HG02763 (cell line): ENCODE measurements at regions not wholly inside any gene's neighbourhood (a gene's known extent, or its start where the extent isn't known, plus 50 kb on each side); places are given as distances from the start of the nearest gene placed in this dataset.
"Not testable (repeated sequence)": the region's sequence is repeated elsewhere in the genome, so short reads cannot be mapped to it uniquely, and the experiment has no call there.

Source experiments
- ATAC-seq: cut with Tn5 transposase; IDR thresholded peaks from one replicate; pipeline ENCODE4 v1.9.1; 2021; ENCODE audit warnings: mild to moderate bottlenecking, moderate library complexity; ENCODE audit not compliant: unreplicated experiment

DNA sequence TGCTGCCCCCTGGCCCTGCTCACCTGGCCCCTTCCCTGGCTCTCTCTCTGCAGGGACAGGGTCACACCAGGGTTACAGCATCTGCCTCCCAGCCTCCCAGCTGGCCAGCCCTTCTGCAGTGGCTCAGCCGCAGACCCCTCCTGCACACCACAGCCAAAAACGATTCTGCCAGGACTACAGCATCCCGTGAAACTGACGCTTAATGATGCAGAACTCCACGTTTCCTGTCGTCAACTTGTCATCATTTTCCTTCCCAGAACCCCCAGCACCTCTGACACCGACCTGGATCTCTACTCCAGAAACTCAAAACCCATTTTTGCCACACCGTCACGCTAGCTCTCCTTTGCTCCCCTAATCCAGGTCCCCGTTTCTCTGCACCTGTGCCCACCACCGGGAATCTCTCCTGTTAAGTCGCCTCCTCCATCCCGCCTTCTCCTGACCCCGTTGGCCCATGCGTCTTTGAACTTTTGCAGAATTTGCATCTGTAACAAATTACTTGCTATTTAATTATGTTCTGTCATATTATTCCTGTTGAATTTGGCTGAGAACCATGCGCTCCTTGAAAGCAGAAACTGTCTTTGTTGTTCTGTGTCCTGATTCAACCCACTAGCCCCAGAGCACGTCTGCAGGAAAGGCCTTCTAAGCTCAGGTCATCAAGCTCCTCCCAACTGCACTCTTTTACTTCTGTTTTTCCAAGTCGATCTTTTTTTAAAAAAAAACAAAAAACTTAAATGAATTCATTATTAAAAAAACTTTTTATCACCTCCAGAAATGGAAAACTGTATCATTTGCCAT, 173.2 kb upstream of the COPS8 start:
- no peak for ATAC-seq

DNA sequence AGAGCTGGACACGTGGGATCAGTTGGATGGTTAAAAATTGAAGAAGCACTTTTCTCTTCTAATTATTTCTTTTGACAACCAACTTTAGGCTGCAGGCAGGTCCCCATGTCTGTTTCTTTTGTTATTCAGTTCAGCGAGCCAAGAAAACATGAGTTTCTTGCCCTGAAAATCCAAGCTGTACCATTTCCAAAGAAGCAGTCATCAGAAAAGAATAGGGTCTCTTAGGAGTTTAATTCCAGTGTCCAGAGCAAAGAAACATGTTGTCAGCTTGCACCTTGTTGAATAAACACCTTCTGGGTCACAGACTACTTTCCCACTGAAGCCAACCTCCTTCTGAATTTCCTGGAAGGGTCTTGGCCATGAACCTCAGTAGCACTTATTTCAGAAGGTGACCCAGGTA, 170.5 kb upstream of the COPS8 start:
- ATAC-seq = no peak

DNA sequence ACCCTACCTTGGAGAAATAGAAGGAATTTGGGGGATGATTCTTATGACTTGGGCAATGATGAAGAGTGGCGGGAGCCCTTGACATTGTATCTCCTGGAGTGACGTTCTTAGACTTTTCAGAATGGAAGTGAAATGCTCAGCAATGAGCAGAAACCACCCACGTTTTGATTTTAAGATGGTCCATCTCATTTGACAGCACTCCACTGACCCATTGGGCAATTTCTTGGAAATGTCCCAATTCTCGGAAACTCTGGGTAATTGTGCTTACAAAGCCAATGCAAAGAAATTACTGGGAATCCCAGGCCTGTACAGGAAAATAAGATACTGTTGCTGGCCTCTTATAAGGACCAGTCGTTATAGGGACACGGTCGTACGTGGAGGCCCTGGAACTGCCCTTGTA, 170.0 kb upstream of the COPS8 start:
- no peak for ATAC-seq

DNA sequence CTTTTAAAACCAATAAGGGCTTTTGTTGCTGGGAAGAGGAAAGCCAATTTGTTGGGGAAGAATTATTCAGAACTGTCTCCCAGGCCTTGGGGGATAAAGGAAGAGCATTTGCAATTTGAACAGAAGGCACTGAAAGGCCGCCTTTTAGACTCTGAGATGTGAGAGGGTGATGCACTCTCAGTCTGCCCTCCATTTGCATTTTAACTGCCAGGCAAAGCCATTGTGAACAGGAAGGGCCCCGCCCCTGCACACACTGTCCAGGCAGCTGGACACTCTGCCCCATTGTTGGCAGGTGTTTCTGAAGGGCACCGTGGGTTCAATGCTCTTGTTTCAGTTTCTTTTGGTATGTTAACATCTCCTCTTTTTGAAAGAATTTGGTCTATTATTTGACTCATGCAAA, 169.5 kb upstream of the COPS8 start:
- ATAC-seq = no peak

DNA sequence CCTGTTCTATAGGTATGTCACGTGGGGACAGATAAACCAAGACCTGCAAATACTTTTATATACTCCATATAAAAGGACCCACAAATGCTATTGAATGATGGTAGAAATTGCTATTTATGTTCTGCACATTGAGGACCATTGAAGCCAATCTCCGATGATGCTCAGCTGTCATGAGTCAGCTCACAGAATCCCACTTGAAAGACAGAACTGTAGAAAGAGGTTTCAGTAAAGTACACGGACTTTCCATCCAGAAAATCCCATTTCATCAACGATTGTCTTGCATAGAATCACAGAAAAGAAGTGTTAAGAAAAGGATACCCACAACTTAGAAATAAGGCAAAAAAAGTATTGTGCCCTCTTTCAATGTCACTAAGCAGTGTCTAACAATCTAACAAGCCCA, 169.0 kb upstream of the COPS8 start:
- no peak for ATAC-seq

DNA sequence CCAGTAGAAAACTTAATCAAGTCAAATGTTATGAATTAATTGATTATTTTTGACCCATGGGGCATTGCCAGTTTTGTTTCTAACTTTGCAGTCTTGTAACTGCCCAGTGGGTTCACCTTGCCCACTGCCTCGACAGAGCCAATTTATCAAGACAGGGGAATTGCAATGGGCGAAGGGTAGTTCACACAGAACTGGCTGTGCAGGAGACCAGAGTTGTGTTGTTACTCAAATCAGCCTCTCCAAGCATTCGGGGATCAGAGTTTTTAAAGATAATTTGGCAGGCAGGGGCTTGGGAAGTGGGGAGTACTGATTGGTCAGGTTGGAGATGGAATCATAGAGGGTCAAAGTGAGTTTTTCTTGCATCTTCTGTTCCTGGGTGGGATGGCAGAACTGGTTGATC, 168.5 kb upstream of the COPS8 start:
- ATAC-seq = no peak

DNA sequence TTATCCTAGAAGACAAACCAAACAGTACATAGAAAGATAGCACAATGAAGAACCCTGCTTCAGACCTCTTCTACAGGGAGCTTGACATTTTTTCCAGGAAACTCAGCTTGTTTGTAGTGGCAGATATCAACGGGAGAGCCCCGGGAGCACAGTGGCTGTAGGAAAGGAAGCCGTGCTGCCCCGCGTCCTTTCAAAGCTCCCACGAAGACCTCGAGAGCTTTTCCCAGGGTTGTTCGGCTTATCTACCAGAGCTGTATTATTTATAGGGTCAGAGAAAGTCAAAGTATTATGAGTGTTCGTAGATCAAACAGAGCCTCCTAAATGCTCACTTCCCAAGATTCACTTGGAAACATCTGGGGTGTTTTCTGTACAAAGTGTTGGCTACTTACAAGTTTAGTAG, 167.1 kb upstream of the COPS8 start:
- ATAC-seq = no peak

DNA sequence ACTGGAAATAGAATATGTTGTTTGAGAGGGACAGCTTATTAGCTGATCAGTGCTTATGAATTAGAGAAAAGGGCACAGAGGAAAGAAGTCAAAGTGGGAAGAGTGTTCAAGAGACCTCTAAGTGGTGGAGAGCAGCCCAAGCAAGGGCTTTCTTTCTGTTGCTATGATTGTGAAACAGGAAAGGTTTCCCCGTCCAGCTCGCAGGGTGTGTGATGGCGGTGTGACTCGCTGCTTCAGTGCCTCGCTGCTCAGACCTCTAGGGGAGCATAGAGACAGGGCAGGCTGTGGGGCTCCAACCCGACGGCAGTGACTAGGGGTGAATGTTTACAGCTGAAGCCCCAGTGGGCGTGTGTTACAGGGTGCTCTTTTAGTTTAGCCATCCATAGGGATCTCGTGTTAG, 166.5 kb upstream of the COPS8 start:
- no peak for ATAC-seq

DNA sequence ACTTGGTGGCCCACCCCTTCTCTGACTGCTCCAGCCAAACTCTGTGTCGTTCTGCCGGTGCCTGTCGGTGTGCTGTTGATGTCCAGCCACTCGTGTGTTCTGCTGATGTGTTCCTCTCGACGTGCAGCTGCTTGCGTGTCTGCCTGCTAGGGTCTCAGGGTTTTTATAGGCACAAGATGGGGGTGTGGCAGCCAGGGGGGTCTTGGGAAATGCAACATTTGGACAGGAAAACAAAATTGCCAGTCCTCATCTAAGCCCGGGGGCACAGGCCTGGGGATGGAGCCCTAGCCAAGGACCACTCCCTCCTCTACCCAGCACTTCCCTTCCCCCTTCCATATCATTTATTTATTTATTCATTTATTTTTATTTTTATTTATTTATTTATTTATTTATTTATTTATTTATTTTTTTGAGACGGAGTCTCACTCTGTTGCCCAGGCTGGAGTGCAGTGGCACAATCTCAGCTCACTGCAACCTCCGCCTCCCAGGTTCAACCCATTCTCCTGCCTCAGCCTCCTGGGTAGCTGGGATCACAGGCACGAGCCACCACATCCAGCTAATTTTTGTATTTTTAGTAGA, 165.8 kb upstream of the COPS8 start:
- not testable (repeated sequence) for ATAC-seq

DNA sequence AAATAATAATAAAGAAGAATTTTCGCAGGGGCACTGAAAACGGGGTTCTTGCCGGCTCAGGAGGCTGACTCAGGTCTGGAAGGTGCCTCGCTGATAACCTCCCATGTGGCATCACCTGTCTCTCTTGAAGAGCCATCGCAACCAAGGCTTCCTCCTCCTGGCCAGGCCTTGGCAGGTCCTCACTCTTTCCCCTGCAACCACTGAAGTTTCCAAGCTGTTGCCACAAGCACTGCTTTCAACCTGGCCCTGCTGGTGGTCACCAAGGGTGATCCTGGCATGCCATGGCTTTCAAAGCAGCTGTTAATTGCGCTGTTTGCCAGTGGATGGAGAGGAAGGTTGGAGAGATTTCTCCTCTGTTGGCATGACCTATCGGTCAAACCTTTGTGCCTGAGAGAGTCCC, 163.6 kb upstream of the COPS8 start:
- ATAC-seq = no peak

DNA sequence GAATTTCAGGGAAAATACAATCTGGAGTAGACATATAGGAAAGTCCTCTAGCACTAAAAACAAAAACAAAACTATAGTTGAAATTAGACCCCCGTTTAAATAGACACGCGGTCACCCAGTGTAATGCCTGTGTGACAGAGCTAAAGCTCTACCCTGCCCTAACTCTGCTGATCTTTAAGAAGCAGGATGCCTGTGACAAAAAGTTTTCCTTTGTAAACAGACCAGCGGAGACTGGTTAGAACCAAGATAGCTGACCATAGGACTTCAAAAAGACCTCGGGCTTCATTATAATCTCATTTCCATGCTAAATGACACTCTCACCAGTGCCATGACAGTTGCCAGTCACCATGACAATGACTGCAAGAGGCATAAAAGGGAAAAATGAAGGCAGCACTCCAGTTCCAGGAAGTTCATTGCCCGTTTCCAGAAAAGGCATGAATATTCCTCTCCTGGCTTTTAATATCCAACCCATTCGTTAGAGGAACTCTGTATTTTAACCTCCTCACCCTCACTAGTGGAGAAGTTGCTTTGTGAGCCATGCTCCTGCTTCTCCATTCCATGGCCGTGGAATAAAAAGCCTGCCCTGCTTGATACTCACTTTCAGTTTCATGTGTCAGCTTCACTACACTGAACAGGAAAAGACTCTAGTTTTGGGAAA, 157.2 kb upstream of the COPS8 start:
- no peak for ATAC-seq

DNA sequence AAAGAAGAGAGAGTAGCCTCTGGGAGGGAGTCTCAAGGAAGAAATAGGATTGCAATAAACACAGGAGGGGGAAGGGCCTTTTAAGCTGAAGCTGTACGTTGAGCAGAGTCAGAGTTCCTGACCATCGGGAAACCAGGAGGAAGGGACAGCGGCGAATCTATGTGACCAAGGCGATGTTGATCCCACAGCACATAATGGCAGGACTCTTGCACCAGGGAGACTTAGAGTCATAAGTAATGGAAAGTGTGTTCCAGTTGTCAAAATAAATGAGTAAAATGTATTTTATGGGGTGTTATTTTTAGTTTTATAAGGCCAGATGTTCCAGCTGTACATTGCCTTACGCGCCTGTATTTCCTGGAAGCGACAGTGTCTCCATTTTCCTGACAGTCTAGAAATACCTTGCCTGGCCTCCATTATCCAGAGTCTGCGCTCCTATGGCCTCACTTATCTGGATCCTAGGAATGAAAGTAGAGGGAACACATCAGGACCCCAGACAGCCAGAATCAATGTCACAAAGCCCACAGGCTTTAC, 152.8 kb upstream of the COPS8 start:
- ATAC-seq = no peak

DNA sequence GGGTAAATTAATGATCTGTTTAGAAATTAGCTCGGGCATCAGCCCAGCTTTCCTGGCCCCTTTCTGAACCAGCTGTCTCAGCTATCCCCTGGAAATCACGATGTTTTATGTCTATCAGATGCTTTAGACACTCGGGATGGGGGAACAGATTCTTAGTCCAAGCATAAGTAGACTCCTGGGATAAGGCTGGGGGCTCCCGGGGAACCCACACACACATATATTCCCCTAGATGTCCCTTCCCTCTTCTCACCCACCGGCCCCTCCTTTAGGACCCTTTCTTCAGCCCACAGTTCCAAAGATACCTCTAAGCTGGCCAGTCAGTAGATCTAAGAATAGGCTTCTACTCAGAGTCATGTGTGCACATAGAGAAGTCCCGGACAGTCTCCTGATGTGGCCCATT, 151.5 kb upstream of the COPS8 start:
- ATAC-seq = no peak

DNA sequence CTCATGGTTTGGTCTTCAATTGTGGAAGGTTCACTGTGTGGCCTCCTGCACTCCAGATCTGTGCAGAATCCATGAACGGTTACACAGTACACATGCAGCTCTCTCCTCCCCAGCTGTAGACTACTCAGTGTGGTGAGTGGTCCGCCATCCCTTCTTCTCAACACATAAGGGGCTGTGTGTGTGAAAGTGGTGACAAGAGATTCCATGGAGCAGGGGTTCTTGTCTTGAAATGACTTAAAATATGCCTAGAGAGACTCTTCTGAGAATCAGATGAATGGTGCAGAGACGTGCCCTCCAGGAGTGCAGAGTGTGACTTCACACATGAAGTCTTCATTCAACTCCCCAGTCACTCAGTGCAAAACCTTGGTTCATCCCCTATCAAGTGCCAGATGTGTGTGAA, 151.0 kb upstream of the COPS8 start:
- no peak for ATAC-seq

DNA sequence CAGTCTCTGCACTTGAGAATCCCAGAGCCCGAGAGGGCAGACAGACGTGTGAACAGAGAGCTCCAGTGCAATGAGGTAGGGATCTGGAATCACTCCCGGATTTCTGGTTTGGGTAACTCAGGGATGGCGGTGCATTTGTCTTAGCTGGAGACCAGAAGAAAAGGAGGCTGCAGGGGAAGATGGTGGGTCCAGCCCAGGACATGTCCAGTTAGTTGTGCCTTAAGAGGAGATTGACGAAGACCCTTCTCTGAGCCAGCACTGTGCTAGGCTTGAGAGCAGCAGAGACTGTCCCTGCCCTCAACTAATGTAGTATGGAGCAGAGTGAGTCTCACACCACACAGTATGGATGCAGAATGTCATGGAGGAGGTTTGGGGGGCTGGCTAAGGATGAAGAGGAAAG, 150.6 kb upstream of the COPS8 start:
- no peak for ATAC-seq

DNA sequence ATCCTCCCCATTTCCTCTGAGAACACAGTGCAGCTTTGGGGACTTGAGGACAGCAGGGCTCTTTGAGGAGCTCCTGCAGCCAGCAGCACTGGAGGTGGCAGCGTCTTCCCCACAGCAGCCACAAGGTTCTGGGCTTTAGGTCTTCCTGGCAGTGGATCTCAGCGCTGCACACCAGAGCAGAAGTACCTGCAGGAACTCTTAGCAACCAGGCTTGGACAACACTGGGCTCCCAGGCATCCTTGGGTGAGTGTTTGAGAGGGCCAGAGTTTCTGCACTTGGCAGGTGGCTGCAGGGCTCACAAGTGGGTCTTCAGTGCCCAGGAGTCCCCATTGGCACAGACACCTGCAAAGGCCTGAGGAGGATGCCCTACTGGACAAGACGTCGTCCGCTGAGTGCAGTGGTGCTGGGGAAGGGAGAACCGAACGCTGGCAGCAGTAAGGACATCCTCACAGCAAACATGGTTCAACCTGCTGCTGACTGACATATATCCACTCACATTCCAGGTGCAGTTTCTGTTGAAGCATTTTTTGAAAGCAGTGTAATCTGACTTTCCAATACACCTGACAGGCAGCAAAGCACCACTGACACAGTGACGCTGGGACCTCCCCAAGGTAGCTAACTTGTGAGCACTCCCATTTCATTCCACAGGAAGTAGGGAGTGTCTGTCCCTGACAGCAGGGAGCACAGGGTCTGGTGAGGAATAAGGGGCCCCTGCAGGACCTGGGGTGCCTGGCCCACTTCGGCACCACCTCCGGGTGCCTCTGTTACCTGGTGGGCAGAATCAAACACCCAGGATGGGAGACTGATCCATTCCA, 149.9 kb upstream of the COPS8 start:
- ATAC-seq = no peak

DNA sequence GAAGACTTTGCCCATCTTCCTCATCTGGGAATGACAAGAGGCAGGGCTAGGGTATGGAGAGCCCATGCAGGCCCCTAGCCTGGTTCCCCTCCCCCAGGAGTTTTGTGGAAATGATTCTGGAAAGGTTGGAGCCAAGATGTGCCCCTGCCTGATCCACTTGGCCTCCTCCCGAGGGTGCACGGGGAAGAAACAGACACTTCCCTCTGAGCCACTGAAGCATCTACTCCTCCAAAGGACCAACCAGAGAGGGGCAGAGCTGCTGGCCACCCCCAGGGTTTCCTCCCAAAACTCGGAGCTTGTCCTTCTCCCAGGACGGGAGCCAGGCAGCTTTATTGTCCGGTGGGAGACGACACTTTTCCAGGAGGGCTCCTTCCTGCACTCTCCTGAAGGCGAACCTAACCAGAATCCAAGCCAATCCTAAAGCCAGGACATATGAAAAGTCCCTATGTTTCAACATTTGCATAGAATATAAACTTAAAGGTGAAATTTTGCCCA, 149.2 kb upstream of the COPS8 start:
- no peak for ATAC-seq

DNA sequence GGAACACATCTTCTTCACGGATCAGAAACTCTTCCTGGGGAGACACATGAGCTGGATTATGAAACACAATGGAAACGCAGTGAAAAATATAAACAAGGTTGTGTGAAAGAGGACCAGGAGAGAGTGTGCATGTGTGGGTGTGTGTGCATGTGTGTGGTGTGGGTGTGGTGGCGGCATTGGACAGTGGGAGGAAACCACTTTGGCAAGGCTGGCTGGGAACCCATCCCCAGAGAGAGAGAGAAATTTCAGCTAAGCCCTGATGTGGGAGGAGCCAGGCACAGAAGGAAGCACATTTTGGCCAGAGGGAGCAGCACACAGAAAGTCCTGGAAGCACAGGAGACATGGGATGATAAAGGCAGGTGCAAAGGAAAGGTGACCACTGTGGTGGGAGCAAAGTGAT, 147.6 kb upstream of the COPS8 start:
- no peak for ATAC-seq

DNA sequence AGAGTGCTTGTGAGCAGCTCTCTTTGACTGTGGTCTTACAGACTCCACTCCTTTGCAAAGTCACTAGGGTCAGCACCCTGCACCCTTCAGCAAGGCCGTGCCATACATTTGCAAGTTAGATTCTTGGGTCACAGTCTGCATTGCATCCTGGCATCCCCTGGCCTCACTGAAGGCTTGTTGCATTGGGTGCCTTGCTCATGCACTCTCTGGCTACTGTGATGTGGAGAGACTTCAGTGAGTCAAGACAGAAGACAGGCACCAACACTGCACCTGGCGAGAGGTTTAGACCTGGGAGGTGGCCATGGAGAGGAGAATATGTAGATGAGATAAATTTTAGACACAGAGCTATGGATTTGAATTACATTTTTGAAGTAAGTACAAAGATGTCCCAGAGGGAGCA, 146.4 kb upstream of the COPS8 start:
- ATAC-seq = no peak

DNA sequence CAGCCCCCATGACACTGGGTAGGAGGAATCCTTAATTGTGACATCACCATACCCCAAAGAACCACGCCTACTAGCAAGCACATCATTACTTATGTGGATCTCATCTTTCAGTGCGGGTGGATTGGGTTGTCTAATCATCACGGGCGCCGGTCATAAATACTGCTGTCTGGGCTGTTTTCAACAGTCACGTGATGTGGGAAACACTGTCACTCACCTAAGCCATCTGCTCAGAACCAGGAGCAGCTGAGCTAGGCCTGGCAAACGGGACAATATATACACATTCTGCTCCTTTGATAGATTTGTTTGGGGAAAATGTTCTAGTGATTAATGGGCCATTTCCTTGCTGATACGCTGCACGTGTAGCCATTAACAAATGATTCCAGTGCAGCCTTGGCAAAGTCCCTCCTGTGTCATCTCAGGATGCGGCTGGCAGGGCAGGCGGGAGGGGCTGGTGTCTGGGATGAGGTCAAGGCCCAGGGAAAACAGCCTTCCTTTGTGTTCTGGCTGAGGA, 145.9 kb upstream of the COPS8 start:
- ATAC-seq = no peak

DNA sequence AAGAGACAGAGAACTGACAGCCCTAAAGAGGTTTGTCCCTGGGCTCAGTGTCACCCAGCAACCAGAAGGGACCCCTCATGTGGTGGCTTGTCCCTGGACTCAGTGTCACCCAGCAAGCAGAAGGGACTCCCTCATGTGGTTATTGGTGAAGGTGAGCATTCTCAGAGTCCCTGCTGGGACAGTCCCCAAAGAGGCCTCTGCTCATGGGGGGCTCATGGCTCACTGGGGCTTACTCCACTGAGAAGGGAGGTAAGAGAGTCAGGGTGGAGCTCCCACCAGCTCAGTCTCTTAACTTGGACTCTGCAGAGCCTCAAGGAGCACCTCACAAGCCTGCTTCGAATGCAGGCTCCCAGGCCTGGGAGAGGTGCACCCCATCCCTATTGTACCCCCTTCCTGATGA, 145.2 kb upstream of the COPS8 start:
- ATAC-seq = no peak
